HK-2 (cell line): ENCODE measurements at regions not wholly inside any gene's neighbourhood (a gene's known extent, or its start where the extent isn't known, plus 50 kb on each side); places are given as distances from the start of the nearest gene placed in this dataset.
"Not testable (repeated sequence)": the region's sequence is repeated elsewhere in the genome, so short reads cannot be mapped to it uniquely, and the experiment has no call there.

Experiments
- DNase-seq: peaks from one replicate; pipeline ENCODE4 v3.0.0-alpha.2; 2018; ENCODE audit not compliant: unreplicated experiment

DNA sequence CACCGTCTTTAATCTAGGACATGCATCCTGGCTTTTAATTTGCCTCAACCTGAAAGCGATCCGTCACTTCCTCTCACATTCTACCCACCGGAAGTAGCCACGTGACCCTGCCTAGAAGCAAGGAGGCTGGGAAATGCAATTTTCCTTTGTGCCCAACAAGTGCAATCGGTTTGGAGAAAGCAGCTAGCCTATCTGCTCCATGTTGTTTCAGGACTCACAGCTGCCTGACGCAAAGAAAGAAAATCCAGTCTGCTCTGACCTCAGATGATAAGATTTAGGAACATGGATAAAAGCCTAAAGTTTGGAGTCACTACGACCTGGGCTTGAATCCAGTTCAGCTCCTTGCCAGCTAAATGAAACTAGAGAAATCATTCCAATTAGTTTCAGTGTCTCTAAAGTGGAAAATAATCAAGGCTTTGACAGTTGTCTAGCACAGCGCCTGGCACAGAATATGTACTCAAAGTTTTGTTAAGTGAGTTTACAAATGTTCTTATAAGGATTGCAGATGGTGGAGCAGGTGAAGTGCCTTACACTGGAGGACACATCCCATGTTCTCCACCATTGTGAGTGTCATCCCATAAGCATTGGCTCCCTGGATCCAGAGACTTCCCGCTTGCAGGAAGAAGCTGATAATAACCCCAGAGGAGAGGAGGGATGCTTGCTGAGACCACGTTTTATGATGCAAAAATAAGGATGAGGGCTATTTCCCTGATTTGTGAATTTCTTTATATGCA is 553.7 kb downstream of the MN1 start:
- DNase-seq: no peak

DNA sequence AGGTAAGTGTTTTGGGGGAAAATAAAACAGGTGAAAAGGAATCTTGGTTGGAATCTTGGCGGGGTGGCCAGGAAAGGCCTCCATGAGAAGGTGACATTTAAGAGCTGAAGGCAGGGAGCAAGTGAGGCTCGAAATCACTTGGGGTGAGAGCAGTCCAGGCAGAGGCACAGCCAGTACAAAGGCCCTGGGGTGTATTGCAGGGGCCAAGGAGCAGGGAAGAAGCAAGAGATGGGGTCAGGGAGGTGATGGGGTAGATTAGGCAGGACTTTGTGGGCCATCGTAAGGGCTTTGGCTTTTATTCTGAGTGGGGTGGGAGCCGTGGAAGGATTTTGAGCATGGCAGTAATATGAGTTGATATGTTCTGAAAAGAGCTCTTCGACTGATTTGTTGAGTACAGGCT is 551.1 kb downstream of the MN1 start:
- DNase-seq: no peak

DNA sequence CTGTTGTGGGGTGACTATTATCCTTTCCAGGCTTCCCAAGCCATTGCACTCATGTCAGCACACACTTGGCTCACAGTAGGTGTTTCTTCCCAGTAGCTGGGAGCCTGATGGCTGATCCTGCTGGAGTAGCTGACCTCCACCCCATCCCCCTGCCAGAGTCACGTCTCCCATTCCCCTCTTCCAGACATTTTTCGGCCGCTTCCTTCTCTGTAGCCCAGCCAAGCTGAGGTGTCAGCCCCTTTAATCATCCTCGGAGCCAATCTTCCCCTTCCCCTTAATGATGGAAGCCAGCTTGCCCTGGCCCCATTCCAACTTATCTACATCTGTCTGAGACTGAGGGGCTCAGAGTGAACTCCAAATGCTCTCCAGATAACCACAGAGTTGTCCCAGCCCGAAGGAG is 550.7 kb downstream of the MN1 start:
- DNase-seq: no peak

DNA sequence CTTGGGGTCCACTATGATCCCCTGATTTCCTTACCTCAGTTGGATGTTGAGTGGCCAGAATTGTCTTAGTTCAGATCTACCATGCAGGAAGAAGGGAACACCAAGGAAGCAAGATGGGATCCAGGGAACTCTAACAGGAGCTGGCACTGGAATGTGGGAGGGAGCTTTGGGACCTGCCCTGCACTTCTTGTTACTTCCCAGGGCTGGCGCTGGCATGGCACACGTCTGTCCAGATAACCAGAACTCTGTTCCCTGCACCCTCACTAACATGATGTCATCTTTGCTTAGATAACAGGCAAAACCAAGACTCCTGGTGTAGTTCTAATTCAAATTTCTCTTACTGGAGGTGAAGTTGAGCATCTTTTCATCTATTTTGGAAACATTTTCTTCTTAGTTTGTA is 550.0 kb downstream of the MN1 start:
- DNase-seq: no peak

DNA sequence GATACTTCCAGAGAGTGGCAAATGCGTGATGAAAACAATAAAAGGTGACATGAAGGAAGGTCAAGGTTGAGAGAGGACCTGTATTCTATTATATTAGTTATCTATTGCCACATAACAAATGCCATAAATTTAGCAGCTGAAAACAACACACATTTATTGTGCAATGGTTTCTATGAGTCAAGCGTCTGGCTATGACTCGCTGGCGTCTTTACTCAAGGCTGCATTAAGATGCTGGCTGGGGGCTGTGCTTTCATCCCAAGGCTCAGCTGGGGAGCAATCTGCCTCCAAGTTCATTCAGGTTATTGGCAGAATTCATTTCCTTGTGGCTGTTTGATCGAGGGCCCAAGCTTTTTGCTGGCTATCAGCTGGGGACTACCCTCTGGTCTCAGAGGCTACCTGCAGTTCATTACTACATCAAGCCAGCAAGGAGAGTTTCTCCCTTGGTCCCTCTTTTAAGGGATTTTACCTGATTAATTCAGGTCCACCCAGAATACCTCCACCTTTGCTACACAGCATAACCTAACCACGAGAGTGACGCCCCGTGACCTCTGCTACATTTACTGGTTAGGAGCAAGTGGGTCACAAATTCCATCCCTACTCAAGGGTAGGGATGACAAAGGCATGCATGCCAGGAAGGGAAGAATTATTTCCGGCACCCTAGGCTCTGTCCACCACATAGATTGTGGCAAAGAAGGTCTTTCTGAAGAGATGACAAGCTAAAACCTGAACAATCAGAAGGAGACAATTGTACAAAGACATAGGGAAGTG is 549.1 kb downstream of the MN1 start:
- DNase-seq: no peak

DNA sequence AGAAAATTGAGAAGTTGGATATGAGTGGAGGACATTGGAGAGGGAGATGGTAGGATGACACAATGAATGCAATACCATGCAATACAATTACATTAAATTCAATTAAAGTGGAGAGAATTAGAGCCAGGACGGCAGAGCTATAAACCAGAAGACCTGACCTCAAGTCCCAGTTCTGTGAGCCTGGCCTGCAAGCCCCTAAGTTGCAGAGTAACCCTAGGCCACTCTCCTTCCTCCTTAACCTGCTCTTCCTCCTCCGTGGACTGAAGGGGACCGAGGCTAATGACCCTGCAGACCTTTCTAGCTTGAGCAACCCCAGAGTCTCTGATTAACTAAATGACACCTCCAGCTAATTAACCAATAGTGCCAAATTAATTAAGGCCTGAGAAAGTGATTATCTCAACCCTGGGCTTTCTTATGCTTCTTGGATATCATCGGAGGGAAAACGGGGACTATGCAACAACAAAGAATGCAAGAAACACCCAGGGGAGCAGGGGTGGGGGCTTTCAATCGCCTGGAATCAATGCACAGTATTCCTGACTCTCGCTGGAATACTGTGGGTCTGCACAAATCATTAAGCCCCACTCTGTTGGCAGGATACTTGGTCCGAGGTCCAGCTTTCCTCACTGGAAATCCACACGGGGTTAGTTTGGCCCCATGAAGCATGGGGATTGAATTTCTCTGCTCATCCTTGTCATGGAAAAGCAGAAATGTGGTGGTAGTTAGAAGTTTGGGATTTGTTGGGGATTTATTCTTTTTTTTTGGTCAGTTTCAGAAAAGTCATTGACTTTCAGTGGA is 548.3 kb downstream of the MN1 start:
- no peak for DNase-seq

DNA sequence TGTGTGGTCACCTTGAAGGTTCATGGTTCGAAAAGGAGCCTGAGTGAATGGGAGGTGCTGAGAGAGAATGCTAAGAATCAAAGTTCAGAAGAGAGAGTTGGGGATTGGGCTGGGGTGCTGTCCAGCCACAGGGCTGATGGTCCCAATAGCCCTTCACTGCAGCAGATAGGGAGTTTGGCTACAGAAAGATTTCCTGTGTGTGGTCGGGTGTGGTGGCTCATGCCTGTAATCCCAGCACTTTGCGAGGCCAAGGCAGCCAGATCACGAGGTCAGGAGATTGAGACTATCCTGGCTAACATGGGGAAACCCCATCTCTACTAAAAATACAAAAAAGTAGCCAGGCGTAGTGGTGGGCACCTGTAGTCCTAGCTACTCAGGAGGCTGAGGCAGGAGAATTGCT is 547.5 kb downstream of the MN1 start:
- DNase-seq: not testable (repeated sequence)

DNA sequence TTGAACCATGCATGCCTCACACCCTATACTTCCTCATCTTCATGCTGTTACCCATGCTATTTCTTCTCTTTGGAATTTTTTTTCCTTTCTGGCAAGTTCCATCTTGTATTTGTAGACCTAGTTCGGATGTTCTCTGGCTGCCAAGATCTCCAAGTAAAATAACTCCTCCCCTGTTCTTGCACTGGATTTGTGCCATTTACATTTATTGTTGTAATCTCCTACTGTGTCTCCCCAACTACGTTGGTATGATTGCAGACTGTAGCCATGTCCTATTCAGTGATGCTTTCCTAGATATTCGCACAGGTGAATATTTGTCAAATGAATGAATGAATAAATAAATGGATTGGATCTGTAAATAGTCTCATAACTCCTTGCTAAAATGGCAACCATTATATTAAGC is 546.0 kb downstream of the MN1 start:
- no peak for DNase-seq

DNA sequence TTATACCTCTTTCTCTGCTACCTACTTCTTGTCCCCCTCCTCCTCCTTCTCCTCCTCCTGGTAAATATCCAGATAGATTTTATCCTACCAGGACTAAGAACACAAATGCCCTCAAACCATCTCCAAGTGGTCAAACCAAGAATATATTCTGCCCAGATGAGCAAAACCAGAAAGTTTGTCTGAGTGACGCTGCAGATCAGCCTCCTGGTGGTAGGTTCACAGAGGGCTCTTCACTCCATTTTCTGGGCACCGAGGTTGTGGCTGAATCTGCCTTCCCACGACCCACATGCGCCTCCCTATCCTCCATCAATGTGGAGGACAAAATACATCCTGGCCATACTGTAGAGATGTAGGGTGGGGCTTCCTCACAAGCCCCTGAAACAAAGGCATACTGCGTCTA is 543.6 kb downstream of the MN1 start:
- no peak for DNase-seq

DNA sequence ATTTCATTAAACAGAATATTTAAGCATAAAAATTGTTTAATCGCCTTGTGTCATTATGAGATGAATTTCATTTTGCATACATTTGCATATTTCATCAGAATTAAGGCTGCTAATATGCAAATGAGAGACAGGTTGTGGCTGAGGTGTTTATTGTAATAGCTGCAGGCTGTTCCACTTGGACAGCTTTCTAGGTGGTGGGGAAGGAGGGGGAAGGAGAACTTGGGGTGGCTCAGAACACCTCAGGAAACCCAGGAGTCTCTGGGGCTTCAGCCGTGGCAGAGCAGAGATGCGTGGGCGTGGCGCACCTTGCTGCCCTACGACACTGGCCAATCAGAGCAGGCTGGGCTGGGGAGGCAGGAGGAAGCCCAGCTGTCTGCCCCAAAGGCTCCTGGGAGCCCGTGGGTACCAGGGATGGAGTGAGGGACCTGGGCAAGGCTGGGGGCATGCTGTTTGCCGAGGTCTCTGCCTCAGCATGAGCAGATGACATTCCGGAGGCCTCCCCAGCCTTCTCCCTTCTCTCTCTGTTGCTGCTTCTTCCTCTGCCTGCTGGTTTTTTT is 542.9 kb downstream of the MN1 start:
- DNase-seq: no peak

DNA sequence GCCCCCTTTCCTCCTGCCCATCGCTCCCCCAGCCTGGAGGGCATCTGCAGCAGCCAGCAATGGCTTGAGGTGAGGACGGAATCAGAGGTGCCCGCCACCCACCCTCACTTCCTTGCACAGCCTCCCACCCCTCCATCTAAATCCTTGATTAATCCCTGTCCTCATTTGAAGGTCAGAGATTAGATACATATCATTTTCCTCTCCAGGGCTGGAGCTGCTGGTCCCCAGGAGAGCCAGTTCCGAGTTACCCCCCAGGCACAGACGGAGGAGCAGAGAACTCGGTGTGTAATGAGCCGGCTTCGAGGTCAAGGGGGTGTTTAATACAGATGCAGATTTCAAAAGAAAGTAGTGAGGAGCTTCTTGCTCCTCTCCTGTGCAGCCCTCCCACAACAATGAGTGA is 542.1 kb downstream of the MN1 start:
- no peak for DNase-seq

DNA sequence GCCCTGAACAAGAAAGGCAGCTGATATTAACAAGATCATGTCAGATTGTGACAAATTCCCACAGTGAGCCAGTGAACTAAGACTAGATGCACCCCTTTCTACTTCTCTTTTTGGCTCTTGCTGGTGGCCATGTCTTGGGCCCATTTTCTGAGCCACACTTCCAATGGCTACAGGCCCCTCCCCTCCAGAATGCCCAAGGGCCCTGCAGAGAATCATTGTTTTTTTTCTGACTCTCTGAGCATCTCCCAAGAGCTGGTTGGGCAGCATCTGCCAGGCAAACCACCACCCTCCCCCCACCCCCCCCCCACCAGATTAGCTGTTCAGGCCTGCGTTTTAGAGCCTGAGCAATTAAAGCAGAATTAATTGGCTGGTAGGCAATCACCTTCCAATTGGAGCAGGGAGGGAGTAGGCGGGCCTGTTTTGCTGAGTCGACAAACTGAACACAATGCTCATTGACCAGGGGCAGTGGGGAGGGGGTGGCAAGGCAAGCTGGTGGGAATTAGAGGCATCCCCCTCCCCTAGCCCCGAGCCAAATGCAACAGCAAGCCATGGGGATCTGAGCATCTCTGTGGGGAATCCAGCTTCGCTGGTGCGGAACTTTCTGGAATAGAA is 541.4 kb downstream of the MN1 start:
- no peak for DNase-seq

DNA sequence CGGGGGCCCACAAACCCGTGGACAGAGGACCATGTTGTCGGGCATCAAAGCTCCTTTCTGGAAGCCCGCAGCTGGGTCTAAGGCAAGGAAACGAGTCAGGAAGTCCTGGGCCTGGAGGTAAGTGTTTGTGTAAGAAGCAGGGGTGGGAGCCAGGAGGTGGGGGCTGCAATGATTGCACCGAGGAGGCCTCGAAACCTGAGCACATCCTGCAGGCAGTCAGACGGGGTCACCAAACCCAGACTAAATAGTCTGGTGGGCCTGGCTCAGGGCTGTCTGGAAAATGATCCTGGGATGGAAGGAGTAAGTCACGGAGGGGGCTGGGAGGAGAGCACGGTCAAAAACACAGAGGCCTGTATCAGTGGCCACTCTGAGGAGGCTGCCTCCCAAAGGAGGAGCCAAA is 539.2 kb downstream of the MN1 start:
- DNase-seq: no peak

DNA sequence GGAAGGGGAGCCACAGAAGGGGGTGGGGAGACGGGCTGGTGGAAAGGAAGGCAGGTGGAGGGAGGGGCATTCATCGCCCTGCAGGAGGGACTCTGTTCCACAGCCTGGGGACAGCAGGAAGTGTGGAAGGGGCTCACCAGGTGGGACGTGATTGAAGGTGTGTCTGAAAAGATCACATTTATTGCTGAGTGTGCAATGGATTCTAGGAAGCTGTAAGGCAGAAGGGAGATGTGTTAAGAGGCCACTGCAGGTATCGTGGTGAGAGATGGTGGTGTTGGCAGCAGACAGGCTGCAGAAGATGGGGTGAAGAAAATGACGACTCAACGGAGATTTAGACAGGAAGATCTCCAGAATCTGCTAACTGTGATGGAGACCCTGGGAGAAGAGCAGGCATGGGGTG is 537.4 kb downstream of the MN1 start:
- DNase-seq: no peak

DNA sequence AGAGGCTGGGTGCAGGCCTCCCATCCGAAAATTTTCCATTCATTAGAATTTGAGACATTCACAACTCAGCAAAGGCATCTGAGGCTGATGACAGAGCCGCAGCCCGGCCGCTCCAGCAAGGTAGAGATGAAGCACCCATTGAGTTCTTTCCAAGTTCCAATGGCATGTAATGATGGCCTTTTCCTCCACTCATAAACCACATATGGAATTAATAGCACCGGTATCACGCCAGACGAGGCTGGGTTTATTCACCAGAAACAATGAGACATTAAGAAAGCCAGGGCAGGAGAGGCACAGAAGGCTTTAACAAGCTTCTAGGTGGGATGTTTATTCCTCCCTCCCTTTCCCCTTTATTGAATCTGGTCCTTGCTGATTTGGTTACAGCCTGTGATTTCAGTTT is 534.4 kb downstream of the MN1 start:
- no peak for DNase-seq

DNA sequence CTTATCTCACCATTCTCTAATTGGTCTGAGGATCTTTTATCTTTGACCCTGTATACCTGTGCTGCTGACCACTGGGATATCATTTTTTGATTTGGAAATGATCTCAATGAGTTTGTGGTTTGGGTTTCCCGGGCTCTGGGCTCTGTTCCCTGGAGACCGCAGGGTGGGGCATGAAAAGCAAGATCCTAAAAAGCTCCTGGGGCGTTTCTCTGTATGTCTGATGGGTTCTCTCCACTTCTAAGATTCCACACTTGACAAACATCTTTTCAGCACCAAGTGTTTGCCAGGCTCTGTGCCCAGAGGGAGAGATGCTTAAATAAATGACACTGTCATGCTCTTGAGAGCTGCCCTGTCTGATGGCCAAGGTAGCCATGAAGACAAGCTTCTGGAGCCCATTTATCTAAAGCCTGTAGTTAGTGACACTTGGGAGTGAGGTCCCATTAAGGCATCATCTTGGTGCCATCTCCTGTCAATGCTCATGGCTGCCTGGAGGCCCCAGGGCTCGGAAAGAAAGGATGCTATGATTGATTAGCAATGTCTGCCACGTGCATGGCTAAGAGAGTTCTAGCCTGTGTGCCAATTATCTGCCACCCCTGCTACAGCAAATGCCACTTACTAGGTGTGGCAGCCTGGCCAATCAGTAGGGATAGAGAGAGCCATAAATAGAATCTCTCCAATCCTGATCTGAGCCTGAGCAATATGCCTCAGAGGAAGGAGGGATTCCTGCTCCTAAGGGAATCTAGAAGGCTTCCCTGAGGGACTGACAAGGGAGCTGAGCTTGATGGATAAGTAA is 531.6 kb downstream of the MN1 start:
- no peak for DNase-seq

DNA sequence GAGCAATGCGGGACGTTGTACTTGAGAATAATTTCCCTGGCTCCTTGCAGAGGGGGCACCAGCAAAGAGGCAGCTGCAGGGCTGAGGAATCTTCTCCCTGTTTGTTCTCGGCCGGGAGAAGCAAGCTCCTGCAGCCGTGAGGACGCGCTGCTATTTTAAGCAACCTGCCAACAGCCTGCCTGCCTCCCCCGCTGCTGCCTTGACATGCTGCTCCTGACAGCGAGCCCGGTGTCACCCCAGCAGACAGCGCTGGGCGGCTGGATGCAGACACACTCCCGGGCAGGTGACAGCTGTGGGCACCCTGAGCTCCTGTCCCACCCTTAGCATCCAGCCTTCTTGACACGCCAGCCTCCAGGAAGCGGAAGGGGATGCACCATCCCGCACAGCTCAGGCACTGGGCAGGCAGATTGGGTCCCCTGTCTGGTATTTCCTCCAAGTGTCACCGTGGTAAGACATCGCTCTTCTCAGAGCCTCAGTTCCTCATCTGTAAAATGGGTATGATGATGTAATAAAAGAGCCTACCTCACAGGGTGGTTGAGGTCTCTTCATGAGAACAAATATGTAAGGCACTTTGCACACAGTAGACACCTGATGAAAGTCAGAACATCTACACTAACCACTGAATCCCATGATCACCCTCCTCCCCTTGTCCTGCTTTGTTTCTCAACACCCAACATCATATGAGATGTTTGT is 530.6 kb downstream of the MN1 start:
- DNase-seq: no peak

DNA sequence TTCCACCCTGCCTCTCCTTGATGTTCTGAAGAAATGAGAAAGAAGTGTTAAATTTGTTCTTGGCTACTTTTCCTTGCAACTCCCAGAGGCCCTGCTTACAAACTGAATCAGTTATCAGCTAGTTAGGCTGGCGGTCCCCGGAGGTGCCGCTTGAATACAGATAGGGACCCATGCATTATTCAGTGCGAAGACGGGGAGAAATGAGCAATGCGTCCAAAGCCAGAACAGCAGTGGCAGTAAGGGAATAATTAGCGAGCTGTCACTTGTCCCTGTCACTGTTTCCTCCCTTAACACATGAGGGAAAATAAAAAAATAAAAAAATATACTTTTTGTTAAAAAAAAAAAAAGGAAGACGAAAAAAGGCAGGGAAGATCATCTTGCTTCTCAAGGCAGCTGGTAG is 528.1 kb downstream of the MN1 start:
- DNase-seq: no peak

DNA sequence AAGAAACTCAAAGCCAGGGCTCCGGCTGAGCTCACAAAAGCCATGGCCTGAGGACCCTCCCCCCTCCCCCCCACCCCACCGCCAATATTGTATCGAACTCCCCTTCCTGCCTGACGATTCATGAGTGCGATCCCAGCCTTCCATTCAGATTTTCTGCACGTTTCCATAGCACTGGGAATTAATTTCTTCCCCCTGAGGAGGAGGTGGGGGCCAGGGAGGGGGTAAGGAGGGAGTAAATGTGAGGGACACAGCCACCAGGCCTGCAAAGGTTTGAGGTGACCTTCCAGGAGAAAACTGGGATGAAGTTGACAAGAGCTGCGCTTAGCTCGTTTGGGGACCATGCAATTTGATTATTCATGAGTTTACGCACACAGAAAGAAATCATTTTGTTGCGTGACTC is 527.7 kb downstream of the MN1 start:
- no peak for DNase-seq

DNA sequence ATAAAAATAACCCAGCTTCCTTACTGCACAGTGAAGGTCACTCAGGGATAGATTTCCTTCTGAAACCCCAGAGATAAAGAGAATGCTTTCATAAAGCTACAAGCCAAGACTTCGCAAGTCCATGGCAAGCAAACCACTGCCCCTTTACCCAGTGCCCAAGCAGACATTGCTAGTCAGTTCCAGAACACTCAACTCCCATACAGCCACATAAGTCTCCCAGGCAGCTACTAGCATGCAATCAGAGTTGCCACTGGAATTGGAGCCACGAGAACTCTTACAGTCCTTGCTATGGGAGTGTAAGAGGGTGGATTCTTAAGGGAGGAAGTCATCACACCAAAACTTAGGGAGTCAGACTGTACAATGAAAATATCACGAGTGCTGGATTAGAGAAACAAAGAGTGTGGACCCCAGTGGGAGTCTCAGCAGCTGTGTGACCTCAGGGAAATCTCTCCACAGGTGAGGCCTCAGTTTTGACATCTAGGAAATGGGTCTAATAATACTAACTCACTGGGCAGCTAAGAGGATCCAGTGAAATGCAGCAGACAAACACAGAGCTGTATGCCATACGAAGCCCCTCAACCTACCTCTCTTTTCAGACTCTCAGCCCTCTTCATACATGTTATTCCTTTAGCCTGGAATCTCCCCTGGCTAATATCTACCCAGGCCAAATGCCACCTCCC is 526.6 kb downstream of the MN1 start:
- DNase-seq: no peak
